AML-193 (cell line): ENCODE measurements at regions not wholly inside any gene's neighbourhood (a gene's known extent, or its start where the extent isn't known, plus 50 kb on each side); places are given as distances from the start of the nearest gene placed in this dataset.

Experiments used
- DNase-seq, 2 experiments: peaks; one replicate each; lab custom pipeline; 2025; lab: John Stamatoyannopoulos, UW

- DNase-seq = no peak
Observed at GRCh38 chr18:29157057-29157780, 980.3 kb upstream of the CDH2 start.

- DNase-seq = no peak
Observed at GRCh38 chr18:29156531-29156930, 979.6 kb upstream of the CDH2 start.

- DNase-seq = no peak
Observed at GRCh38 chr18:29154758-29155725, 978.1 kb upstream of the CDH2 start.

- no peak for DNase-seq
Observed at GRCh38 chr18:29154196-29154757, 977.3 kb upstream of the CDH2 start.

DNA sequence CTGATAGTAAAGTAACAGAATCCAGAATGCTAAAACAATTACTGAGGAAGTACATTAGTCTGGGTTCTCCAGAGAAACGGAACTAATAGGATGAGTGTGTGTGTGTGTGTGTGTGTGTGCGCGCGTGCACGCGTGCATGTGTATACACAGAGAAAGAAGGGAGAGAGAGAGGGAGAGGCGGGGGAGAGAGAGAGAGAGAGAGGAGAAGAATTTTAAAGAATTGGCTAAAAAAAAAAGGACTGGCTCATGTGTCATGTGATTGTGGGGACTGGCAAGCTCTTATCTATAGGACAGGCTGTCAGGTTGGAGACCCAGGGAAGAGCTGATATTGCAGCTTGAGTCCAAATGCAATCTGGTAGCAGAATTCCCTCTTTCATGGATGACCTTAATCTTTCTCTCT lies 976.2 kb upstream of the CDH2 start:
- no peak for DNase-seq

DNA sequence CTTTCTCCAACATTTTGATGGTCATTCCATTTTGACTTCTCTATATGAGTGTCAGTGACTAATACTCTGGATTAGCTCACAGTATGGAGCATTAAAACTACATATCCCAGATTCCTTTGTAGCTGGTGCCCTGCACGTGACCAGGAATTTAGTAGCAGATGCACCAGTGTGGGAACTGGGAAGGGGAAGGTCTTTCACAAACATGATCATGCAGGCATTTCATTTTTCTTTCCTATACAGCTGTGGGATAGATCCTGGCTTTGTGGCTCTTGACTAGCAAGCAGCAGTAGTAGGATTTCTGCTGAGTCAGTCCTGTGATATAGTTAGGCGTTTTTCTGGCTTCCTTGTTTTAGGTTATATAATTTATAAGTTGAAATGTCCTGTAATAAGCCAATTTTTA lies 971.0 kb upstream of the CDH2 start:
- DNase-seq = no peak

GRCh38 chr18:29146068-29146467 lies 969.1 kb upstream of the CDH2 start:
- no peak for DNase-seq

- no peak for DNase-seq
Observed at GRCh38 chr18:29140590-29140989, 963.7 kb upstream of the CDH2 start.

- no peak for DNase-seq
Observed at GRCh38 chr18:29137773-29138495, 961.0 kb upstream of the CDH2 start.

DNA sequence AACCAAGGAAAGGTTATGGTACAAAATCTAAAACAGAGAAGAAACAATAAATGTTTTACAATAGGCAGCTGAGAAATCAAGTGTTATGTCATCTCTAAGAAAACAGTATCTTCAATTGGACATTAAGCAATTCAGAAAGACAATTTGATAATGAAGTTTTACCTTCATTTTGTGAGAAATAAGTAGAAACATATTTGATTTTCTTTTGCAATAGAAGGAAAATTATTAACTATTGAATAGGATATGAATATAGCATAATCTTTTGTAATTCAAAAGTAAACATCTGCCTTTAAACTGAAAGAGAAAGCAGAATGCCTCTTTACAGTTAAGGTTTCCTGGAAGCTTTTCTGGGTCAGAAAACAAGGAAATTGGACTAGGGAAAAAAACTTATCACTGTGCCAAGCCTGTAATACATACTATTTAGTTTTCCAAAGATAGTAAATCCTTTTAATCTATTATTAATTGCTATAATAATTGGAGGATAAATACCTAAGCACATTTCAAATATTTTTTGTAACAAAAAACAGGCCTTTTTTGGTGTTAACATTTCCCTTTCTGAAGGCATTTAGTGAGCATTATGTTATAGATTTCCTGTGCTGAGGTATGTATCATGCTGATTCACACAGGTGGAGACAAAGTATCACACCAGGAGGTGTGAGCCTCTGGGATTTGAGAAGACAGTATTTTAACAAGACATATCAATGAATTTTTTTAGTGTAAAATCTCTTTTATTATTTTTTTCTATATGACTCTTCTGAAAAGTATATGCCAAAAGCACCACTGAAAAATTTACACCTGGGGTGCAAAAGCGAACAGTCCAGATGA lies 947.0 kb upstream of the CDH2 start:
- DNase-seq = peak; percentile 7 to 11

DNA sequence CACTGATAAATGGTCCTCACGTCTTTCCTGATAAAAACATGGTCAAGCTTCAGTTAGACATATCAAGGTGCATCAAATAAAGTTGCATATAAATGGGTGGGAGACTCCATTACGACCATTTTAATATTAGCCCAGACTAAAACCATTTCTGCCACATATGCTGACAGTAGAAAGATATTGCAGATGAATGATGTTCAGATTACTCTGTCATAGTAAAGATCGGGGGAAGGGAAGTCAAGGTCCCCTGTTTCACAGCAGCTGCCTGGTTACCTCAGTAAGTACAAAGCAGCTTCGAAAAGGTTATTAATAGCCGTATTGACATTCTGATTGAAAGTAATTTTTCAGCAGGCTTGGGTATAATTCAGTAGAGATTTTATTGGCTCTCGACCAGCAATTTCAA lies 927.7 kb upstream of the CDH2 start:
- DNase-seq = no peak

DNA sequence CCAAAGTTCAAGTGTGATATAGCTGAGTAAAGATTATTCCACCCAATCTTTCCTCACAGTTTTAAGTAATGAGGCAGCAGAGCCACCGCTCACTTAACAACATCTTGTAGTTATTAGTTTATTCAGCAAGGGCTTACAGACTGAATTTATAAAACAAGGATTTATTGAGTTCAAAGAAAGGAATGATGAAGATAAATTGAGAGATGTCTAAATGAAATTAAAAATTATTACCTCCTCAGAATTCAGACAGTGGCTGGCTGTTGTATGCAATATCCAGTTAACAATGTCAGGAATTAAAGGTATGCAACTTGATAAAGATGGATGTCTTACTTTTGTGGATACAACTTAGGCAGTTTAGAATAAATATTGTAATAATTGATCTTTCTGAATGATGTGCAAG lies 927.3 kb upstream of the CDH2 start:
- no peak for DNase-seq

DNA sequence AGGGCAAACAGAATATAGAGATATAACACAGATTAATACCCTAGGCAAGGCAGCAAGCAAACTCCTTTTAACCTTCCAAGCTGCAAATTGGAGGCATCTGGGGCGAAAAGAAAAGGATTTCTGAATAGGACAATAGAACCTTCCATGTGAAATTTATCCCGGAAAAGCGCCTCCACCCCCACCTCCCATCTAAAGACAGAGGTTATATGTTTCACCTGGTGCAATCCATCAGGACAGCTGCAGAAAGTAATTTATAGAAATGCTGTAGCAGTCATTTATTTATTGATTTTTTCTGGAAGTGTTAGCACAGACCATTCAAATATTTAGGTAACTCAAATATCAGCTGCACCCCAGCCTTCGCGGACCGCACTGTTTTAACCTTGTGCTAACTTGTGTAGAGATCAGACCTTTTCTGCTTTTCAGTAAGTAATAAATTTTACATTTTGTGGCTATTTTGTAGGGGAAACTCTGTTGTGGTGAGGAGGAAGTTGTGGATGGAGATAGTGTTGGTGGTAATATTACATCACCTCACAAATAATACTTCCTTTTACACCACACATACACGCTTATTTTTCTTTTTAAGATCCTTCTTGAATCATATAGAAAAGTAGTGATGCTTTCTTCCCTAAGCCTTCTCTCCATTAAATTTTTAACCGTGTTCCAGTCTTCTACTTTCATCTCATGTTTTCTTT lies 919.3 kb upstream of the CDH2 start:
- DNase-seq = peak; percentile 57 to 73

DNA sequence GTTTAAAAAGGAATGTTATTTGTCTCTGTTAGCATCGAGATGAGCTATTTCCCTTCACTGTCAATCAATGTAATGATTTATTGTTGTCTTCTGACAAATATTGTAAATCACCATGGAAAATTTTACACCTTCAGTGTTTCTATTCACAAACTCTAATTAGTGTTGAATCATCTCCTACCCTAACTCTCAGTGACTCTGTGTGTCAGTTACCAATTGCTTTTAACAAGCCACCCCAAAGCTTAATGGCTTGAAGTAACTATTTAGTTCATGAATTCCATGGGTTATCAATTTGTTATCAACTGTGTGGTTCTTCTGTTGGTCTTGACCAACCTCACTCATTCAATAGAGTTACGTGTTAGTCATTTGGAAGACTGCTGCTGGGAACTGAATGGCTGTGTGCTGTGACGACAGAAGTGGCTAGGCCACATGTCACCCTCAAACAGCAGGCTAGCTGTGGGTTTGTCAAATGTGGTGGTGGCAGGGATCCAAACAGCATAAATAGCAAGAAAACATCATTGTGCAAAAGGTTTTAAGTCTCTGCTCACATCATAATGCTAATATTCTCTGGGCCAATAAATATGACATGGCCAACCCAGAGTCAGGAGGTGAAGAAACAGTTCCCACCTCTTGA lies 910.8 kb upstream of the CDH2 start:
- DNase-seq = no peak

GRCh38 chr18:29084120-29084519 lies 907.2 kb upstream of the CDH2 start:
- DNase-seq = no peak

- no peak for DNase-seq
Observed at GRCh38 chr18:29083545-29083944, 906.6 kb upstream of the CDH2 start.

DNA sequence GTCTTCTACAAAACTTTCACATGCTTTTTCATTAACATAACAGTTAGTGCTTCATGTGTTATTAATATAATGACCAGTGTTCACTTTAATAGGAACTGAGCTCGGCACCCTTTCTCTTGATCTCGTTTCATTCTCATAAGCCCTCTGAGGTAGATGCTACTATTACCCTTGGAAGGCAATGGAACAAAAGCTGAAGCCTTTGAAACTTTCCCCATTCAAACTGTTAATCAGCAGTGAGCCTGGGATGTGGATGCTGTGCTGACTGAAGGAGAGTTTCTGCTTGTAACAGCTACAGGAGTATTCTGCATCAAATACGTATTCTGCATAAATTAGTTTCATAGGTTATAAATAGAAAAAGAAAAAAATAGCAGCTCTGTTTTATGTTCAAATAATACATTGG lies 904.0 kb upstream of the CDH2 start:
- DNase-seq = no peak

DNA sequence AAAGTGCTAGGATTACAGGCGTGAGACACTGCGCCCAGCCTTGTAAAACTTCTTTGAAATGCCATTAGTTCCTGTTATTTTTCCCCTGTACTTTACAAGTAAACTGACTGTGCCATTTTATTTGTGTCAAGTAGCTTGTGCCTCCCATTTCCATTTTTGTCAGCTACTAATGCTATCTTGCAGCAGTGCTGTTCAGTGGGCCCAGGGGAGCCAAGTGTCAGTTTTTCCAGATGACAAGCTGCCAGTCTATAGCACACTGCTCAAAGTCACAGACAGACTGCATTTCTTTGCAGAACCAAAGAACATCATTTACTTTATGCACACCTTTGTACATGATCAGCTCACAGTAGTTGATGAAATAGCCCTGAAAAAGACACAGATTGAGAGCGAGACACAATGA lies 901.3 kb upstream of the CDH2 start:
- no peak for DNase-seq

GRCh38 chr18:29077344-29077743 lies 900.4 kb upstream of the CDH2 start:
- DNase-seq = no peak

DNA sequence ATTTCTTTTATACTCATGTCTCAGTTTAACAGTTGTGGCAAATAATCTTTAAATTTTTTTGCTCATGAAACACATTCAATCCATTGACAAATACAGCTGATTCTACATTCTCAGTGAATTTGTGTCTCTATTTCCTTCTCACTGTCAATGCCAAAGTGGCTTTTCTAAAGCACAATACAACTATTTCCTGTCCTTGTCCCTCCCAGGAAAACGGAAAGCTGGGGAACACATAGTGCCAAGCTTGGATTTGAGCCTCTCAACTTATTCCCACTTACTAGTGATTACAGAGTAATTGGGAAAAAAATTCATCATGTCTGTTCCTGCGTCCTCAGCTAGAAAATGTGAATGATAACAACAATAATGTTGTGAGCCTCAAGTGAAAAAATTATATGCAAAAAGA lies 899.7 kb upstream of the CDH2 start:
- DNase-seq = no peak
